GM13977 (cell line): ENCODE measurements at regions not wholly inside any gene's neighbourhood (a gene's known extent, or its start where the extent isn't known, plus 50 kb on each side); places are given as distances from the start of the nearest gene placed in this dataset.

Experiments used
- DNase-seq: peaks from one replicate; pipeline ENCODE4 v3.0.0; 2012; ENCODE audit warnings: low spot score
- in situ Hi-C: fragments of 300-500 bp; cut with MboI; formaldehyde crosslinking; loops from one replicate; pipeline ENCODE4 v1.12.0; 2022; ENCODE audit warnings: low sequenced_read_pairs, low pct_unique_long_range_greater_than_20kb, mixed read lengths, inconsistent platforms; ENCODE audit not compliant: unreplicated experiment
- TF ChIP-seq, protein P1 (sequence below): IDR thresholded peaks from 2 replicates; pipeline ENCODE4 v1.5.1; 2012; ENCODE audit warnings: mild to moderate bottlenecking, control low read depth; ENCODE audit not compliant: insufficient read depth; ENCODE audit errors: extremely low read depth, missing control alignments

DNA sequence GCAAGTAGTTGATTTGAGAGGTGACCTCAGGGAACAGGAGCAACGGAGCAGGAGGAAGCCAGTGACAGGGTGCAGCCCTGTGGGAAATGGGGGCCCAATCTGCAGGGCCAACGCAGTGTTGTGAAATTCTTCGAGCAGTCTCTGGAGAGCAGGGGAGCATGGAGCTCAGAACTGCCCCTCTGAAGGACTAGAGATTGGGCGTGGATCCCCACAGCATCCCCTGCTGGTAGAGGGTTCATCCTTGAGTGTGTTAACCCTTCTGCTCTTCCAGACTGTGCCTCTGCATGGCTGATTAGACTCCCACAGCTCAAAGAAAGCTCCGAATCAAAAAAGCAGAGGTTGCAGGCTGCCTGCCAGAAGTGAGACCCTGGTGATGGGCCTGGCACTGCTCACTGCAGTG, 77.9 kb upstream of the UQCRFS1 start:
- DNase-seq, result no peak
- TF ChIP-seq, protein P1, sequence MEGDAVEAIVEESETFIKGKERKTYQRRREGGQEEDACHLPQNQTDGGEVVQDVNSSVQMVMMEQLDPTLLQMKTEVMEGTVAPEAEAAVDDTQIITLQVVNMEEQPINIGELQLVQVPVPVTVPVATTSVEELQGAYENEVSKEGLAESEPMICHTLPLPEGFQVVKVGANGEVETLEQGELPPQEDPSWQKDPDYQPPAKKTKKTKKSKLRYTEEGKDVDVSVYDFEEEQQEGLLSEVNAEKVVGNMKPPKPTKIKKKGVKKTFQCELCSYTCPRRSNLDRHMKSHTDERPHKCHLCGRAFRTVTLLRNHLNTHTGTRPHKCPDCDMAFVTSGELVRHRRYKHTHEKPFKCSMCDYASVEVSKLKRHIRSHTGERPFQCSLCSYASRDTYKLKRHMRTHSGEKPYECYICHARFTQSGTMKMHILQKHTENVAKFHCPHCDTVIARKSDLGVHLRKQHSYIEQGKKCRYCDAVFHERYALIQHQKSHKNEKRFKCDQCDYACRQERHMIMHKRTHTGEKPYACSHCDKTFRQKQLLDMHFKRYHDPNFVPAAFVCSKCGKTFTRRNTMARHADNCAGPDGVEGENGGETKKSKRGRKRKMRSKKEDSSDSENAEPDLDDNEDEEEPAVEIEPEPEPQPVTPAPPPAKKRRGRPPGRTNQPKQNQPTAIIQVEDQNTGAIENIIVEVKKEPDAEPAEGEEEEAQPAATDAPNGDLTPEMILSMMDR, result no peak
- in situ Hi-C loops, result no loop called here

DNA sequence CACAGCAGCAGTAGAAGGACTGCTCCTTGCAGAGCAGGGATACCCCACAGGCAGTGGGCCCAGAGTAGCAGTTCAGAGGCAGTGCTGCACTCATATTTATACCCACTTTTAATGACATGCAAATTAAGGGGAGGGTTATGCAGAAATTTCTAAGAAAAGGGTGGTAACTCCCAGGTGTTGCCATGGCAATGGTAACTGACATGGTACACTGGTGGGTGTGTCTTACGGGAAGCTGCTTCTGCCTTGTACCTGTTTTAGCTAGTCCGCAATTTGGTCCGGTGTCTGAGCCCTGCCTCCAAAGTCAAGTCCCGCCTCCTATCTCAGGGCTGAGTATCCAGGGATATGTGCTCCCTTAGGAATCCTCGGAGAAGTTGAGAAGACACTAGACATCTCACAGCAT, 79.2 kb upstream of the UQCRFS1 start:
- no peak for DNase-seq
- in situ Hi-C loops, result no loop called here
- TF ChIP-seq, protein P1, result no peak

DNA sequence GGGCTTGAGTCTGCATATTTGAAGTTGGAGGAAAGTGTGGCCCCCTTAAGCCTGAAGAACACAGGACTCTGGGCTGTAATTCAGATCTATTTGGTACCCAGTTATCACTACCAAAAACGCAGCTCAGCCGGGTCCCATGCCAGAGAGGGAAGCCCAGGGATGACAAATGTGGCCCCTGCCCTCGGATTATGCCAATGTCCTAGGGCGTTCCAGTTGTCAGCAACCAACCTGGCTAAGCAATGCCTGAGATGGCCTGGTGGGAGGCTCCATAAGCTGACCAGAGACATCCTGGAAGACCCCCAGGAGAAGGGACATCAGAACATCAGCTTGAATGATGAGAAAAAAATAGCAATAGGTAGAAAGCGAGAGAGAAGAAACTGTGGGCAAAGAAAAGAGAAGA, 79.6 kb upstream of the UQCRFS1 start:
- in situ Hi-C loops, result no loop called here
- TF ChIP-seq, protein P1, result no peak
- no peak for DNase-seq

DNA sequence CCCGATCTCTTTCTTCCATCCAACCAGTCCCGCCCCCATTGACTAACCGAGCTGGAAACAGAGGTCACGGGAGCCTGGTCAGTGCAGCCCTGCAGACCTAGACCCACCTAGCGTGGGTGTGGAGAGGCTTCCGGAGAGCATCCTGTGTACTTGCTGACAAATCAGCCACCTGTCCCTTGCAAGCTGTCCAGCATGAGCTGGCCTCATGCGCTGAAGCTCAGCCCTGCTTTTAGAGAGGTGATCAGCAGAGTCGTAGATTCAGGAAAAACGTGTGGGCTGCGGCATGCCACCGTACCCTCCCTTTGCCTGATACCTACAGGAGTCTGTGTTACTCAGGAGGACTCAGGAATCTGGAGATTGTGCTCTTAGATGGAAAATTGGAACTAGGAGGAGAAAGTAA, 80.3 kb upstream of the UQCRFS1 start:
- in situ Hi-C loops, result no loop called here
- TF ChIP-seq, protein P1, result no peak
- no peak for DNase-seq

DNA sequence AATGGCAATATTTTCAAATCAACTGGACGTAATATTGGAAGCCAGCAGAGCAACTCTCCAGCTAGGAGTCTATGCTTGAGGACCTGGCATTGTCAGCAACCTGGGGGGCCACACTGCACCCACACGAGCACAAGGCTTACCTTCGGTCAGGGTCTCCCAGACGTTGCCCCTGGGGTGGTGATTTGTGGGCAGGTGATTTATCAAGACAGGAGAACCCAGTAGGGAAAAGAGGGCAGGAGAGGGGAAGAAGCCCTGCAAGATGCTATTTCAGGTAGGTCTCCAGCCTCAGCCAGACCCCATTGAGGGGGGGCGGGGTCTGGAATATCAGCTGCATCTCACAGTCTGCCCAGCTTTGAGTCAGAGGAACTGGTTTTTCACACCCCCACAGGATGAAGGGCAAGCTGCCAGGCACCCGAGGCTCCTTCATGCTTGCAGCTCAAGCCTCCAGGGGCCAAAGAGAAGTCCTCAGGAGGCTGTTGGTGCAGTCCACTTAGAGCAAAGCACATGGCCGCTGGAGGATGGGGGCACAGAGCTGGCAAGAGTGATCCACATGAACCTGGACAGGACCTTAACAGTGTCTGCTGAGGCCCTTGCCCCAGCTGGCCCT, 80.9 kb upstream of the UQCRFS1 start:
- no peak for DNase-seq
- in situ Hi-C loops, result no loop called here
- TF ChIP-seq, protein P1, result no peak

DNA sequence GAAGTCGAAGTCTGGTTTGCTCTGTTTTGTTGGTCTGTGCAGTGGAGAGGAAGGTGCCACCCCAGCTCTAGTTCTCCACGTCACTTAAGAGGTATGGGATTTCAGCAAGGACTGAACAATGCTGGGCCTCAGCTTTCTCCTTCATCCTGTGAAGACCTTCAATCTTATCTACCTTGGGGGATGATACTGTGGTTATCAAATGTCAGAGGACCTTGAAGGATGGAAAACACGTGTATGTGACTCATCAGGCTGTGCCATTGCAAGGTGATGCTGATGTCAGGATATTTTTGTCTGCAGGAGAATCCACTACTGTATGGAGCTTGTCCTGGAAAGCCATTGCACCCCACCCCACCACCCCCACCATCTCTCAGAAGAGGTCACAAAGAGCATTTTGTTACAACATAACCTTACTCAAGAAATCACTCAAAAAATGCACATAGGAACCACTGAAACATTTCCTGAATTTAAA, 81.4 kb upstream of the UQCRFS1 start:
- TF ChIP-seq, protein P1, result no peak
- DNase-seq, result no peak
- in situ Hi-C loops, result no loop called here

DNA sequence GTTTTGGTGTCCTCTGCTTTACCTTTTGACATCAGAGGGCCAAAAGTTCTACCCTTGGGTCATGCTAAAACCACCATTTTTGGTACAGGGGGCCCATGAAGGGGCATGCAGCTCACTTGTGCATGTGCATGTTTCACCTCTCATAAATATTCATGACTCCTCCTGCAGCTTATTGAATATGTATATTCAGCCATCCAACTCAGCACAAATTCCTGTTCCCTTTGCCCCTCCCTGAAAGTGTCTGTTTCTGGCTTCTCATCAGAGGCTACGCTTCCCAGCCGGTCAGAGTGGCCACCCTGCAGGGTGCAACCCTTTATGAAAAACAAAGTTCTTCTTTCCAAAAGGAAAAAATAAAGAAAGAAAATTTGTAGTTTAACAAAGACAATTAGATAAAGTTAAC, 82.3 kb upstream of the UQCRFS1 start:
- TF ChIP-seq, protein P1, result no peak
- DNase-seq, result no peak
- in situ Hi-C loops, result no loop called here
